Fibroblast of skin of left quadriceps (primary cell): ENCODE measurements at regions not wholly inside any gene's neighbourhood (a gene's known extent, or its start where the extent isn't known, plus 50 kb on each side); places are given as distances from the start of the nearest gene placed in this dataset.
A peak's percentile ranks its signal among the peaks of the same experiment; 100 is the strongest.

Experiments
- DNase-seq, 2 experiments: peaks; one replicate each; pipeline ENCODE4 v3.0.0-alpha.2; 2013; ENCODE audit warnings: low read depth in 2 of 2

DNA sequence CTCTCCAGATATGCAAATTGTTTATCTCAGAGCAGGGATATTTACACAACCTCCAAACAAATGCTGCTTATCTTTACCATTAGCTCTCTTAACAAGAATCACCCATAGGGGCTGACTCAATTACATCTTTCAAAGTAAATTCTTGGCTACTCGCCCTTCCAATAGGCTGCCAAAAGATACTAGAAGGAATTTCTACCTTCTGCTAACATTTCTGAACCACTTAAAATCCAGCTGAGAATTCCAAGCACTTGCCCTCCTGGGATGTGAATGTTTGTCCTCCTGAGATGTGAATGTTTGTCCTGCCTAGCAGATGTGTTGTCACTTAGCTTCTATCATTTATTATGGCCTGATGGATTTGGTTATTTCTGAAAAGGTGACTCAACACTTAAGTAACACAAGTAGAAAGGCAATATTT is 388.0 kb downstream of the GJA1 start:
- peak; percentile 81 to 82 for DNase-seq

DNA sequence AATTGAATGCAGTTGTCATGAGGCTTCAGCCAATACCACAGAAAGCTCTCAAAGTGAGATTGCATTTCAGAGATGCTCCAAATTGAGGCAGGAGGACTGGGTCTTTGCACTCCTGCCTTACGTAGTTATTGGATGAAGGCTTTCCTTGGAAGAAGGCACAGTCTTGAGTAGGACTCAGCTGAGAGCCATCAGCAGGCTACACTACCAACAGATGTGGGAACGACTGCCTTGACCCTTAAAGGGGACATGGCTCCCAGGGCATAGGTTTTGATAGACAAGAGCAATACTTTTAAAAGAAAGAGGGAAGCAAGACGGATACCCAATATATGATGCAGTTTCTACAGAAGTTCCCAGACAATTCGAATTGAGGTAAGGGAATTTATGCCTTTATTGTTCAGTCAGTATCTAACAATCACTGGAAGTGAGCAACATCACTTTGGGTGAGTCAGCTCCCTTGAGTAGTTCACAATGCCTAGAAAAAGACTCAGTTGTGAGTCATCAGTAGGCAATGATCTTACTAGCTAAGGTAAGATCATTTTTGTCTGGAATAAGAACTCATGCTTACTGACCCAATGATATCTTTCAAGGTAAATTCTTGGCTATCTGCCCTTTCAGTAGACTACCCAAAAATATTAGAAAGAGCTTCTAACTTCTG is 390.8 kb downstream of the GJA1 start:
- DNase-seq = peak; percentile 67

DNA sequence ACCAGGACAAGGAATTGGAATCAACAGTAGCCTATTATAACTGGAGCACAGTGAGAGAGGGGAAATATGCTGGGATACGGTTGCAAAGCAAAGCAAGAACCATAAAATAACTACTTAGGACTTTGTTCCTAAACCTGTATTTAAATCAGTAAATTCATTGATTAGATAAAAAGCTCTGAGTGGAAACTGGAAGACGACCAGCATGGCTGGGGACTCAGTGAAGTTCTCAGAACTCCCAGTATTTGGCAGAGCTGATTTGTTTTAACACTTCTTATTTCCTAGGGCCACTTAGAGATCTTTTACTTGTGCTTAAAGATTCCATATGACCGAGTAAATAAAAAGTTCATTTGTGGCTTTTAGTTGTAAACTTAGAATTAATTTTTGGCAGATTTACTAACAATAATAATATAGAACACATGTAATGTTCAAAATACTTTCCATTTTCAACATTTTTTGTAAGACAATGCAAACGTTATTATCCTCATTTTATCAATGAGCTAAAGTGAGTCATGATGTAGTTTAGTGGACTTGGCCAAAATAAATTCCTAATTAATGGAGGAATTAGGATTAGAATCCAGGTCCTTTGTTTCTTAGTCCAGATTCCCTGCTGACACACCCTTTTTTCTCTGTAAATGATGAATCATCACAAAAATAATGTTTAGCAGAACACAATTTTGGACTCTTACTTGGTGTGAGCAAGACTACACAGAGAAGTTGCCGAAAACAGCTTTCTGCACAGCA is 392.9 kb downstream of the GJA1 start:
- DNase-seq = peak; percentile 71 to 72

DNA sequence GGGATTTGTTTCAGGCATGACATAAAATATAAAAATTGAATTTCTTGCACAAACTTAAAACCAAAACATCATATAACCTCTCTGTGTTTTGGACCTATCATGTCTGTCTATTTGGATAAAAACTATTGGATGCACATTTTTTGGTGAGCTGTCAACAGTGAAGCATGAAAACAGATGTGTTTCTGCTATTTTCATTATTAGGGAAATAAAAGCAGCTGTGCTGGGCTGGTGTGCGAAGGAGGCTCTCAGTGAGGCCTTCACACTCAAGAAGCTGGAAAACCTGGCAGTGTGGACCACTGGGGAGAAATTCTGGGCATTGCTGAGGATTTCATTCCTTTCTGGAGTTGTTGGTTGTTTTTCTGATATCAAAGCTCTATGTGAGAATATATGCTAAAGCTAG is 395.3 kb downstream of the GJA1 start:
- no peak for DNase-seq

DNA sequence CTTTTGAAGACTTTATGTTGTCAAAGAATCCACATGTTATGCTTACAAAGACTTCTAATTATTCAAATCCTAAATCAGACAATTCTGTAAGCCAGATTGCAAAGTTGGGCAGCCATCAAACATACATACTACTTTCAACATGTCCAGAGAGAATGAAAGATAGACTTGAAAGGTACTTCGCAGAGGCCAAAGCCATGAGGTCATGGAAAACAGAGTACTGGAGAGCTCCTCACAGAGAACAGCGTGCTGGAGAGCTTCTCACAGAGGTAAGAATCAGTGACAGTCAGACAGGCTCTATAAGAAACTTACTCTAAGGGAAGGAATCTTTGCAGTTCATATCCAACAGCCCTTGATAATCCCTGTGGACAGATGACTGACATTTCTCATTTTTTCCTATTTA is 400.2 kb downstream of the GJA1 start:
- DNase-seq = no peak

DNA sequence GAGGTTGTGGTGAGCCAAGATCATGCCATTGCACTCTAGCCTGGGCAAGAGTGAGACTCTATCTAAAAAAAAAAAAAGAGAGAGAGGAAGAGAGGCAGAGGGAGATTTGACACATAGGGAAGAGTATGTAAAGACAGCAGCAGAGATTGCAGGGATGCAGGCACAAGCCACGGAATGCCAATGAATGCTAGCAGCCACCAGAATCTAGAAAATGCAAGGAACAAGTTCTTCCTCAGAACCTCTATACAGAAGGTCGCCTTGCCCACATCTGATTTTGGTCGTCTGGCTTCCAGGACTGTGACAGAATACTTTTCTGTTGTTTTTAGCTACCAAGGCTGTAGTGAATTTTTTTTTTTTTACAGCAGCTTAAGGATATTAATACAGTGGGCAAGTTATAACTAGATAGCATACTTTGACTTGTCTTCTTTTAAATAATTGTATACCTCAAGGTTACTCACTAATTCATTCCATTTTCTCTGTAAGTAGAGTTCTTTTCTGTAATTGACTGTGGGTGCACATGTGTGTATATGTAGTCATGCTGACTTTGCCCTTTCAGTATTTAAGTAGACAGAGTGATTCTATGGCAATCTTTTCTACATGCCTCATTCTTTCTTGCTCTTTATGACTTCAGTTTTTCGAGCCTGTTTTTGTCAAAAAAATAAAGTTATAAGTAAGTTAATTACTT is 402.2 kb downstream of the GJA1 start:
- no peak for DNase-seq

DNA sequence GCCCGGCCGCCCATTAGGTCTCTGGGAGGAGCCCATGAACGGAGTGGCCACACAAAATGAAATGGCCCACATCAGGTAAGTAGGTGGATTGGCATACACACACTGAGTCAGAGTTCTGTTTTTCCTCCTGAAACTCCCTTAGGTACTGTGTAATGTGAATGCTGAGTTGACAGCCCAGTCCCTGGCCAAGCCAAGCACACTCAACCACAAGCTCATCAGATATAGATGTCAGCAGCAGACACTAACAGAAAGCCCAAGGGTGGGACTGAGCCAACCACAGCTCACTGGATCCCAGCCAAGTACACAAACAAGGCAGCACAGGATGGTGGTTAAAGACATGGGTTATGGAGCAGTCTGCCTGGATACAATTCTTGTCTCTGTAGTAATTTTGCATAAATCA is 403.4 kb downstream of the GJA1 start:
- no peak for DNase-seq

DNA sequence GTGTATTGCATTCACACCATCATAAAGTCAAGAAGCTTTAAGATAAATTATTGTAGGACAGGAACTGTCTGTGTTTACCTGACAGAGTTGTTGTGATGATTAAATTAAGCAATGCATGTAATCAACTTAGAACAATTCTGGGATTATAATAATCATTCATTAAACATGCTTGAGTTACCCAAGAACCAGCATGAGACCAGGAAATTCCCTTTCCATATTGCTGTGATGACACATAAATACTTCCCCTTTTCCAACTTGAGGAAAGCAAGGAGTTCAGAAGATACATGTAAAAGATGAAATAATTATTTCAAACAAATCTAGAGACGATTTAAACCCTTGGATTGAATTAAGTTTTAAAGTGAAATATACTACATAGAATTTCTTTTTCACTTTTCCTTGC is 404.4 kb downstream of the GJA1 start:
- DNase-seq = no peak

DNA sequence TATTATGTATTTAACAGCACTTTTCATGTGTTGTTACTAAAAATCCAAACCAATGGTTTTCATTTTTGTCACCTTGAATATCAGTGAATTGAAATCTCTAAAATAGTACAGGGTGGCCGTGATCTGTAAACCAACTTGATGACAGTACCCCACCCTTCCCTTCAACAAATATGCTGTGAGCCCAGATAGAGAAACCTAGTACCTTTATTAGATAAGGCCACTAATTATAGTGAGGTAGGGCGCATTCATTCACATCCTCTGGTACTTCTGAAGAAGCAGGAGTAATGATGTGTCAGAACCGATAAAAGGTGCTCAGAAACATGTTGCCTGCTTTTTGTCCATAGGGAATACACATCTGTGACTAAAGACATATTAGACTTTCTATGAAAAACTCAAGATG is 409.5 kb downstream of the GJA1 start:
- DNase-seq = no peak

DNA sequence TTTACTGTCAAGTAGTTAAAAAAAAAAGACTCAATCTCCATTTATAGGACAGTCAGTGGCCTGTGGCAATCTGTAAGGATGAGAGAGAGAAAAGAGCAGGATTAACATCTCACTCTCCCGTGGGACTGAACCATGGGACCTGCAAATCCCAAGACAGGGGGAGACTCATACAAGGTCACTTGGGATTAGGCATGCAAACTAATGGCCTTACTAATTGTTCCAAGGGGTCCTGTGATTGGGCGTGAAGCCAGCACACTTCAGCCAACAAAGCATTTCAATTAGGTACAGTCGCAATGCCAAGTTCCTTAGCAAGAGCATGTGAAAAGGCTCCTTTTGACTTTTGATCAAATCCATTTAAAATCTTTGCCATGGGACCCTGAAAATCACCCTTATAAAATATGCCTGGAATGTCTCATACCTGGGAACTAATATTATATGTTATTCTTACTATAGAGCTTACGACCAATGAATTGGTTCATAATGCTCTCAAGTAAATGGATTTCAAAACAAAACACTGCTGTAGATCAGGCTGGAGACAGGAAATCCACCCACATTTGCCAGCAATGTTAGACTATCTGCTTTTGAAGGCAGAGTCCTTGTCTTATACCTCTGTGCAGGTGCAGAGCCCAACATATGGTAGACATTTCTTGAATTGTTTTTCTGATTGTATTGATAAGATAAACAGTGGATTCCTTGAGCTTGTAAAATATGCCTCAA is 412.5 kb downstream of the GJA1 start:
- no peak for DNase-seq

DNA sequence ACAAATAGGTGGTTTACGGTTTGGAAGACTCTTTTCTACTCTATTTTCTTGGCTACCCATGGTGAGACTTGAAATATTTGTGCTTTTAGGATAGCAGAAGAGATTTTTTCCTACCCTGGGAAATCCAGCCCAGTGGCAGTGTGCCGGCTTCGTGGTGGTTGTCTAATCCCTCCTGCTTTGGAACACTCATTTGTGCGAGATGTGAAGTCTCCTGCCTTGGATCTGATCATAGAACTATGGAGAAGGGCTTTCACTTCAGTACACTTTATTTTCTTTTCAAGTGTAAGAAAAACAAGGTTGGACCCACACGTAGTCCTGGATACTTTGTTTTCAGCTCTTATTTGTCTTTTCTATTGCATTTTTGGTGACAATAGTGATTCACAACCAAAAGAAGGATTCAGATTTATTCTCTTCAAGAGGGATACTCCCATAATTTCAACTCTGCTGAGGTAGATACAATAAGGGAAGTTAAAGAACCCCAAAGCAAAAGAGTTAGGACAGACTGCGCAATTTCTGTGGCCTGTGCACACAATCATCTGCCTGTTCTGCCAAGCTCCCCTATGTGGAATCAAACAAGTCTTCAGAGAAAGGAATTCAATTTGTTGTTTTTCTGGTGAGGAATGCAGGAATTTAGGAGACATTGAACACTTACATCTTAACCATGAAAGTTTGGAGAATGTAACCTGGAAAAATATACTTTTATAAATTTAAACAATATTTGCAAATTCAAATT is 413.2 kb downstream of the GJA1 start:
- DNase-seq = no peak

DNA sequence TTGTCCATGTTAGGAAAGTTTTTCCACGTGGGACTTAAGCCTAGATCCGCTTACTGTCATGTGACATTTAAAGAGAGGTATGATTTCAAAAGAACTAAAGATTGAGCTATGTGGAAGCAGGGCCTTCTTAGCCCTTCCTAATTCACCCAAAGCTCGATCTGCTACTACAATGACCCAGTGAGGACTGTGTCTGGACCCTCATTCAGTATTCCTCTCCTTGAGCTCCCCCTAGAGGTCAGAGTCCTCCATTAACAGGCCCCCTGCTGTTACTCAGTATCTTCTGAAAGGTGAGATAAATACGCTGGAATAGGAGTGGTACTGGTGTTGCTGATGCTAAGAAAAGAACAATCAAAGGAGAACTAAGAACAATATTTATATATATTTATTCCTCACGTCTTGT is 414.0 kb downstream of the GJA1 start:
- peak; percentile 51 to 63 for DNase-seq

DNA sequence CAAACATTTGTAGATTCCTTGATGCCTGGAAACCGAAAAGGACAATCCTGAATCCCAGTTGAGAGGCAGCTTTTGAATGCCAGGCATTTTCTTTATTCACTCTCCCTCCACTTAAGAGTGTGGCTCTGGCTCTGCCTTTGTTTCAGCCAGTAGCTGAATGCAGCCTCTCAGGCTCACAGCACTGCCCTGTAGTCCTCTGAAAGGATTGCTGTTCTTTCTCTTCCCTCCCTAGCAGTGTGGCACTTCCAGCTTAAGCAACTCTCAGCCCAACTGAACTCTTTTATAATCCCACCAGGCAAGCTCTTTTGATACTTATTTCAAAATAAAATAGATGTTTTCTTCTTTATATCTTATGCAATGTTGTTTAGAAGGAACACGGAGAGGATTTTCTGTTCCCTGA is 415.6 kb downstream of the GJA1 start:
- no peak for DNase-seq

DNA sequence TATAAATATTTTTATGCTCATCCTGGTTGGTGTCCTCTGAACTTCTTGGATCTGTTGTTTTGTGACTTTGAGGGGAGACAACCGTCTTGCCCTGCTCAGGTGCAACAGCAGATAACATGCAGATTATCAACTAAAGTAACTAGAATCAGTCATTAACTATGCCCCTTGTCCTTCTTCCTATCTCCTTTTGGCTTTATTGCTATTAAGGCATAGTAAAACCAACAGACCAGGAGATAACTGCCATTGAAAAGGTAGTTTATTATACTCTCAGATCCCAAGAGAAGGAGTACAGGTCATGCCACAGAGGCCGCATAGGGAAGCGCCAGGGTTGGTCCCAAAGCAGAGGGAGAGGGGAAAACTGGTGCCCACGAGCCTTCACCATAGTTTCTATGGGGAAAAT is 418.2 kb downstream of the GJA1 start:
- no peak for DNase-seq

DNA sequence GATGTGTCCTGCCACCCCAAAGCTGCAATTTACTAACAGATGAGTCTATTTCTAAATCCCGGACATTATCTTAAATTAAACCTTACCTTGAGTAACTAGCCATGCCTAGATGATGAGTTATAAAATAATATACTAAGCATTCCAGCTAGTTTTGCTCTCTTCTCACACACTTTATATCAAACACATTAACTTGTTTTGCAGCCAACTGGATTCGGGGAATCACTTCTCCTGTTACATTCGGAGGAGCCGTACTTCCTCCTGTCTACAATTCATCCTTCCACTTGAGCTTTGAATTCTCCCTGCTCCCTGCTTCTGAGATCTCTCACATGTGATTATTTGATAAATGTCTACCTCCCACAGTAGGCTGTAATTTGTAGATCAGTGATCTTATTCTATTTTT is 420.1 kb downstream of the GJA1 start:
- no peak for DNase-seq

DNA sequence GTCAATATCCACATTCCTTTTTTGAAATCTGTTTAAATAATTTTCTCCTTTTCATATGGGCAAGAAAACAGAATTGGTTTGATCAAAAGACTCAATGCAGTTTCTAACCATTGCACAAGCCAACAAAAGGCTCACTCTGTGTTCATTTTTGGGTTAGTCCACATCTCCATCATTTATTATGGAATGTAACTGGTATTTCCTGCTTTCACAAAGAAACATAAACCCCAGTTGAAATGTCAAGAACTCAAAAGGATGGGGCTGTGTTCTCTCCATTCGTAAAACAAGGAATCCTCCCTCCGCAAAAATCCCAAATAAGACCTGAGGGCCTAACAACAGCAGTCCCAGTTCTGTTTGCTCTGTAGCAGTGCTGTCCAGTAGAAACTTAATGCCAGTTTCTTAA is 420.9 kb downstream of the GJA1 start:
- peak; percentile 61 to 62 for DNase-seq

DNA sequence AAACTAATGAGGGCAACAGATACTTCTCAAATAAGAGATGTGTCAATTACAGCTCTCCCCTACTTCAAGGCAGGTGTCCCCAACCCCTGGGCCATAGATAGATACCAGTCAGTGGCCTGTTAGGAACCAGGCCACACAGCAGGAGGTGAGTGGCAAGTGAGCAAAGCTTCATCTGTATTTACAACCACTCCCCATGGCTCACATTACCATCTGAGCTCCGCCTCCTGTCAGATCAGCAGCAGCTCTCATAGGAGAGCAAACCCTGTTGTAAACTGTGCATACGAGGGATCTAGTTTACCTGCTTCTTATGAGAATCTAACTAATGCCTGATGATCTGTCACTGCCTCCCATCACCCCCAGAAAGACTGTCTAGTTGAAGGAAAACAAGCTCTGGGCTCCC is 422.1 kb downstream of the GJA1 start:
- no peak for DNase-seq

DNA sequence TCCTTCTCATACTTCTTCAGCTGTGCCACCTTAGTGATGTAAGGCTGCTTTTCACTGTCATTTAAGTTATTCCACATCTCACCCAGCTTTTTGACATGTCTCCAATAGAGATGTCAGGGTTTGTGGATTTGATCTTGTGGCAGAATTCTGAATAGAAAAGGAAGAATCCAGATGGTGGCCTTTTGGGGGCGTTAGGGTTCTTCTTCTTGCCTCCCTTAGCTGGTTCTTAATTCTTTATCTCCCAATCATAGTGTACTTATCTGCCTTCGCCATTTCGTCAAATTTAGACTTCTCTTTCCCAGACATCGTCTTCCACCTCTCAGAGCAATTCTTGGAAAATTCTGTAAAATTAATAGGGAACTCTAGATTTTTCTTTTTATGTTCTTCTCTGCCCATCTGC is 422.9 kb downstream of the GJA1 start:
- DNase-seq = no peak

DNA sequence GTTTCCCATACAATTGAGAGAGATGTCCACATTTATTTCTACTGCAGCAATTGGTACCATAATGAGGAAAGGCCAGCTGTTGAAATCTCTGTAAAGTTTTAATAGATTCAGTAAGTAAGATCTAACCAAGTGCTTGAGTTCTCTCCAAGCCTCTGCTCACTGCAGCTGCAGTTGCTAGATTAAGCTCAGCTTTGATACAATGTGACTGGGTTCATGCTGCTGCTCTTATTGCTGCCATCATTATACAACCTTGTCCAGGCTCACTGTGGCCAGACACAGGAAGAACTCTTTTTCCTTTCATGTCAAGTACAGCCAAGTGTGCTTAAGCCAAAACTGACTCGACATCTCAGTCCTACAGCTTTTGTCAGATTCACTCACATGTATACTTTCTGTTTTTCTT is 423.5 kb downstream of the GJA1 start:
- DNase-seq = no peak

DNA sequence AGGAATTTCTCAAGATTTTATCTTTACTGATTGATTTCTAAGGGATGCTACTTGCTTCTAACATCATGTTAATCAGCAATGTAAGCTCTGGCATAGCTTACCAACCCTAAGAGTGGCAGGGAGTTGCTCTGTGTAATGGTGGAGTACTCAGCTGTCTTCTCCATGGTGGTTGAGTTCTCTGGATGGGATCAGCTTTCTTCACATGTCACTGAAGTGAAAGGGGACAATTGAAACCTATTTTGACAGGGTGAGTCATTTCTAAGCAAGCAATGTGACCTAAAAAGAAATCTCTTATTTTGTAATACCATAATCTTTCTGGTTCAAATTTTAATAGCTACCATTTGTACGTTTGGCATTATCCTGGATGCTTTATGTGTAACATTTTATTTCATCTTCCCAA is 430.4 kb downstream of the GJA1 start:
- DNase-seq = no peak

DNA sequence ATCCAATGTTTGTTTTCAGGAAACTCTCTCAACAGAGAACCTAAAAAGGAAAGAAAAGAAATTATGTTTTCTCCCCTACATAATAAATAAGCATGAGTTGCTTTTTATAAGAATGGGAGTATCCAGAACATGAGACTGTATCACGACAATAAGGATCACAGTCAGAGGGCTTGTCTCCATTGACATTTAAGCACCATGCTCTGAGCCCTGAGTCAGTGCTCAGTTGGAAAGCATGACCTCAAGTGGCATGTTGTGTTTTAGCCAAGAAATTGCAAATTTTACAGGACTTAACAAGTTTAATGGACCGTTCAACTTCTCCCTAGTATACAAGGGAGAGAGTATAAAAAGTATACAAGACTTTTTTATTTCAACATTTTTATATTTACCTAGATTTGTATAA is 431.6 kb downstream of the GJA1 start:
- DNase-seq = no peak

DNA sequence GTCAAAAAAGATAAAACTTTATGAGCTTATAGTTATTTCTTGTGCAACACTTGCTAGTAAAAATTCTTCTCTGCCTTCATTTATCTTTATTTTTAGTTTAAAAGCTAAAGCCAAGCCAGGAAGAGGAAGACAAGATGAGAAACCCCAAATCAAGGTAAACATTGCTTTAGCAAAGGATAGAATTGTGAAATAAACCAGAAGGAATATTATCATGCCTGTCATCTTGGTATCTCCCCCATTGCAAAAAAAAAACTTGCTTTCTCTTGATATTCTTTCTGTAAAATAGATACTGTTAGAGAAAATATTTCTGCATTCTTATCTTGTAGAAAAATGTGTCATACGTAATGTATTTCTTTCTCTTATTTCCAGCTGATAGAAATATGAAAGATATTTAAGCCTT is 432.8 kb downstream of the GJA1 start:
- no peak for DNase-seq
